SHP77 (cell line): ENCODE measurements at regions not wholly inside any gene's neighbourhood (a gene's known extent, or its start where the extent isn't known, plus 50 kb on each side); places are given as distances from the start of the nearest gene placed in this dataset.
"Not testable (repeated sequence)": the region's sequence is repeated elsewhere in the genome, so short reads cannot be mapped to it uniquely, and the experiment has no call there.

ENCODE experiments used
- DNase-seq, 2 experiments: peaks; one replicate each; lab custom pipeline; 2025; lab: John Stamatoyannopoulos, UW

DNA sequence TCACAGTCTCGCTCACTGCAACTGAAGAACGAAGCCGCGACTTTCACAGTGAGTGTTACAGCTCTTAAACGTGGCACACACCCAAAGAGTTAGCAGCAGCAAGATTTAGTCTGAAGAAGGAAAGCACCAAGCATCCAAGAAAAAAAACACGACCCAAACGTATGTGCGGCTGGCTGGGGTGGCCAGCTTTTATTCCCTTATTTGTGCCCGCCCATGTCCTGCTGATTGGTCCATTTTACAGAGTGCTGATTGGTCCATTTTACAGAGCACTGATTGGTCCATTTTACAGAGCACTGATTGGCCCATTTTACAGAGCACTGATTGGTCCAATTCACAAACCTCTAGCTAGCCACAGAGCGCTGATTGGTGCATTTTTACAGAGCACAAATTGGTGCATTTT, 323.0 kb upstream of the ATP10A start:
- not testable (repeated sequence) for DNase-seq

DNA sequence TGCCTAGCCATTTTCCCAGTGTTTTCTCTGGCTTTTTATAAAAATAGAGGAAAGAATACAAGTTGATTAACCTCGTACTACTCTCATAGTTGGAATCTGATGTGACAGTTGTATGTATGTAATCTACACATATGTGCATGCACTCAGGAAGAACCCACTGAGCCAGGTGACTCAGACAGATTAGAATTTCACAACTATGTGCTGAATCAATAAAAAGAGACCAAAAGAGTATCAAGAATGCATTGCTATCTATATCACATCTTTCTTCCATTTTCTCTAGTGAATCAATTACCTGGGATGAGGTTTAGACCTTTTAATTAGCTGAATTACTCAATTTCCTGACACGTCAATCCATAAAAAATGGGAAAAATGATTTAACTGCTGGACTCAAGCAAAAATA, 319.3 kb upstream of the ATP10A start:
- DNase-seq: no peak

DNA sequence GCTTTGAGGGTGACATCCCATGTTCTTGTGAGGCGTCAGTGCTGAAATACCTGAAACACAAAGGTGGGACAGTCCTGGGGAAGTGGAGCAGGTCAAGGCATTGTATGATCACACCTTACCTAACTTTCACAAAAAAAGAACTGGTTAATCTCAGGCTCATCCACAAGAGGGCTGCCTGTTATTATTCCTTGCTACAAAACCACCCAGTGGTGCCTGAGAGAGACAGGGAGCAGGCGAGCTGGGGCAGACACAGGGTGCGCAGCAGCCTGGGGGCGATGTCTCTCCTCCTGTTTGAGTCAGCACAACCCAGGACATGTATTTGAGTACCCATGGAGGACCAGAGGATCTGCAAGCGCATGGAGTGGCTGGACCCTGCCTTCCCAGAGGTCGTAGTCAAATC, 316.8 kb upstream of the ATP10A start:
- no peak for DNase-seq

DNA sequence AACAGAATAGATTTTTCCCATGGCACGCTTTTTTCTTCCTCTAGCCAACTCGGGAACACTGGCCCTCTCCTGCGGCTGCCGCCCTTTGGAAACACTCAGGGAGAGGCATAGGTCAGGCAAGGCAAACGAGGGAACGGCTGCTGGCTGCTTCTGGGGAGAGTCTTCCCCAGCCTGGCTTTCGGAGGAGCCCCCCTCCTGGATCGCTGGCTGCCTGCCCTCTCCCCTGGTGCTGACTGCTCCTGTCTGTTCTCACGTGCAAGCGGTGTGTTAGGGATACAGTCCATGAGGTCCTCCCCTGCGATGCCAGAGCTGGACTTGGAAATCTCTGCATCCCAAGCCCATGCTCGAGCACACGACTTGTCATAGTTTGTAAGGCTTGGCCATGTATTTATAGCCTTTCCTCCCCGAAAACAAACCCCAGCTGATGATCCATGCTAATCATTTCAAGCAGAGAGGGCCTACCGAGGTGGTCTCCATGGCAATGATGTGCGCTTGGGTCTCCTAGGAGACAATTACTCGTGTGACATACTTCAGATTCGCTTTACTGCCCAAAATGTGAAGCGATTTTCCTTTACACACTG, 315.6 kb upstream of the ATP10A start:
- DNase-seq: no peak

DNA sequence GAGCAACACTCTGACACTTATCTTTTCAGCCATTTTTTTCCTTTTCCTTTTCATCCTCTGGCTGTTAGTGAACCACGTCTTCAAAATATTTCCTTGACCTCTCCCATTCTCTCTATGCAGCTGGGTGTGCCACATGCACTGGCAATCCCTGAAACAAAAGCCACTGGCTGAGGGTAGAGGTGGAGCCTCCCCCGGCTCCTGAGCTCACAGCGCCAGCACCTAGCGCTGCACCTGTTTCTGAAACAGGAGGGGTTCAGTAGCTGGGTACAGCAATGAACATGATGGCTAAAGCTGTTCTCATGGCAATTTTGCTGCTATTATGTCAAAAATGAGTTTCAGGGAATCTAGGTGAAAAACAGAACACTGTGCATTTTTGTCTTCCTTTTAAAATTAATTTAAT, 314.7 kb upstream of the ATP10A start:
- DNase-seq: no peak

DNA sequence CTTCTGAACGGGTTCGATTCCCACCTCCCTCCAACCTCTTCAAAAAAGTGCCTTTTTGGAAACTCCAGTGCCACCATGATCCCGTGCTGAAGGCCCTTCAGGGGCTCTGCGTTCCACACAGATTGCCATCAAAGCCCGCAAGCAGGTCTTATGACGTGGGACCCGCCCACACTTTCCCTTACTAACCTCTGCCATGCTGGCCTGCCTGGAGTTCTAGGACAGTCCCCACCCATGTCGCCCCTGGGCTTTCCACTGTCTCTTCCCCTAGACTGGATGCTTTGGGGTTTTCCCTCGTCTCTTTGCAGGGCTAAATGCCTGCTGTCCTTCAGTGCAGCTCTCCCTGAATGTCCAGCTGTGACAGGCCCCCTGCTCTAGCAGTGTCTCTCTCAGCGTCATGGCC, 313.7 kb upstream of the ATP10A start:
- DNase-seq: no peak

DNA sequence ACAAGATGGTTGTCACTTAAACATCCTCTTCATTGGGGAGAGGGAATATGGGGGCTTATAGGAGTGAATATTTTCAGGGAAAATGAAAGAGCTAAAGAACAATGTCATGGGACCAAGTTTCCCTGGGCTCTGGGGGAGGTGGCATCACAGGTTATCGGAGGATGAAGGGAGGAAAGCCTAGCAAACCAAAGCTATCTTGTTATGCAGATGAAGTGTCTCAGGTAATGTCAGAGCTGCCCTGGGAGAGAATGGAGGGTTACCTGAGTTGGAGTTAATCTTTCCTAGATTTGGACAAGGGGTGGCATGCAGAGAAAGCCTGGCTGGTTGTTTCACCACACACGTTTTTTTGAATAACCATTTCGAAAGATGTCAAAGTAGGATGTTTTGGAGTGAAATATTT, 308.1 kb upstream of the ATP10A start:
- no peak for DNase-seq

DNA sequence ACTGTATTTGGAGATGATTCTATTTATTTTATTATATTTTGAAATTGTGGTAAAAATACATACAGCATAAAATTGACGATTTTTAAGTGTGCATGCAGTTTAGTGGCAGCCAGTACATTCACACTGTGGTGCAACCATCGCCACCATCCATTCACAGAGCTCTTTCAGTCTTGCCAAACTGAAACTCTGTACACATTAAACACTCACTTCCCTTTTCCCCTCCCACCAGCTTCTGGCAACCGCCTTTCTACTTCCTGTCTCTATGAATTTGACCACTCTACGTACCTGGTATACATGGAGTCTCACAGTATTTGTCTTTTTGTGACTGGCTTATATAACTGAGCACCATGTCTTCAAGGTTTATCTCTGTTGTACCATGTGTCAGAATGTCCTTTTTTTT, 303.3 kb upstream of the ATP10A start:
- DNase-seq: peak in 1 of 2 experiments; percentile 0

DNA sequence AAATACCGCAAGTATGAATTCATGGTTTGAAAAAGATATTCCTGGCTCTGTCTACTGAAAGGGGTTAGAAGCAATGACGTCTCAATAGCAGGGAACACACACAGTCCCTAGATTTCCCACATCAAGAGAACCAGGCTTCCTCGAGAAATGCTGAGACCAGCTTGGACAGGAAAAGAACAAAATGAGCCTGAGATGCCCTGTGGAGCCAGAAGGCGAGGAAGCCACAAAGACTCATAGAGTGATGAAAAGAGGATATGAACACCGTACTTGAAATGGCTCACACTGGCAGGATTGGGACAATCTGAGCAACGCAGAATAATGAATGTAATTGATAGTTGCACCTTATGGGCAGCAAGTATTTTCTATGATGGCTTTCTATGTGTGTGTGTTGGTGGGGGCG, 302.4 kb upstream of the ATP10A start:
- DNase-seq: no peak

DNA sequence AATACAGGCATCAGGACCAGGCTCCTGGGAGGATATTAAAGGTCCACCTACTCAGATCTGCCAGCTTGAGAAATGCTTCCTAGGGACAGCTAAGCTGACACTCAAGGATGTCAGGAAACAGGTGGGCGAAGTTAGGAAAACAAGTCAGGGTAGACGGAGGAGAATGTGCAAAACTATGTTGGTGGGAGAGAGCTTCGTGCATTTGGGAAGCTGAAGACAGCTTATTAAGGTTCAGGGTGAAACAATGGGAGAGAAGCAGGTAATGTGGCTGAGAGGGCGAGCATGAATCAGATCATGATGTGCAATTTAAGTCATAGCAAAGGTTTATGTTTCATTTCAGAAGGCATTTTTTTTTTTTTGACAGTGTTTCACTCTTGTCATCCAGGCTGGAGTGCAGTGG, 297.2 kb upstream of the ATP10A start:
- DNase-seq: no peak

DNA sequence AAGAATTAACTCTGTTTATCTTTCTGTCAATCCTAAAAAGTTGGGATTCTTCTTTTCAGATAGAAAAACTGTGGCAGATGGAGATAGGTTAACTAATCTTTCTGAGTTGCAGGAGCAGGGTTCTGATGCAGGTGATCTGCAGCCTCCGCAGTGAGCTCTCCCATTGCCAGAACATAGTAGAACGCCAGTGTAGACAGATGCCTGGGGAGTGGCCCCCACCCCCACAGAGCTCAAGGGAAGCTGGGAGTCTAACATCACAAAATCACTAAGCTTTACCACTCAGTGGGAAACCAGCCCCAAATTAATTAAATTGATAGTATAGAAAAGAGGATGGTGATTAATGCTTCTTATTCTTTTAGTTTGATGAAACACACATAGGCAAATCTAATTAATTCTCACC, 295.0 kb upstream of the ATP10A start:
- no peak for DNase-seq

DNA sequence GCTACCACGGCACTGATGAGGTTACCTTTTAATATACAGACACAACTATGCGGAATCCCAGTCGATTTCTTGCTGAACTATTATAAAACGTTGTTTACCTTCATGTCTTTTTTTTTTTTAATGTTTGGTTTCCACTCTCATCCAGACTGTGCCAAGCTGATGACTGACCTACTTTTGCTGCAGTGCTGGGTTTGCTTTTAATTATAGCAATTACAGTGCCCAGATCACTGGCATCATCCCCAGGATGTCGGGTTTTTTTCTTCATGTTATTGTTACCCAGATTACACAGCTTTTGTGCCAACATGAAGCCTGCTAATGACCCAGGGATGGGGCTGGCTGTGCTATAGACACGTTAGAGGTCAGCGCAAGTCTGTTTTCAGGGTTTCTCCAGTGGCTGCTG, 294.0 kb upstream of the ATP10A start:
- DNase-seq: no peak

DNA sequence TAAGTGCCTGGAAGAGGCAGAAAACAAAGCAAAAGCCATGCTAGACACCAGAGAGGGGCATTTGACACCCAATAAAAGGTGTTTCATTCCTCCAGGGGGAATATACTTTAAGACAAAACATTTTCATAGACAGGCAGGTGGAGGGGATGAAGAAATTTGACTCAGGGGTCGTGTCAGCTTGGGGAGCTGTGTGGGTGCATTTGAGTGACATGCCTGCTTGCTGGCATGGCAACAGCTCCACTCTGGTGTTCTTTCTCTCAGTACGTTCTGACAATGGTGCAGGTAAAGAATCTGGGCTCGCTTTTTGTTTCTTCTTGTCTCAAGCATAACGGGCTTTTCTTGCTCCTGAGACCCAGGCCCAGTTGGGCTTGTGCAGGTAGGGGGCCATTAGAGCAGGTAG, 292.9 kb upstream of the ATP10A start:
- DNase-seq: no peak

DNA sequence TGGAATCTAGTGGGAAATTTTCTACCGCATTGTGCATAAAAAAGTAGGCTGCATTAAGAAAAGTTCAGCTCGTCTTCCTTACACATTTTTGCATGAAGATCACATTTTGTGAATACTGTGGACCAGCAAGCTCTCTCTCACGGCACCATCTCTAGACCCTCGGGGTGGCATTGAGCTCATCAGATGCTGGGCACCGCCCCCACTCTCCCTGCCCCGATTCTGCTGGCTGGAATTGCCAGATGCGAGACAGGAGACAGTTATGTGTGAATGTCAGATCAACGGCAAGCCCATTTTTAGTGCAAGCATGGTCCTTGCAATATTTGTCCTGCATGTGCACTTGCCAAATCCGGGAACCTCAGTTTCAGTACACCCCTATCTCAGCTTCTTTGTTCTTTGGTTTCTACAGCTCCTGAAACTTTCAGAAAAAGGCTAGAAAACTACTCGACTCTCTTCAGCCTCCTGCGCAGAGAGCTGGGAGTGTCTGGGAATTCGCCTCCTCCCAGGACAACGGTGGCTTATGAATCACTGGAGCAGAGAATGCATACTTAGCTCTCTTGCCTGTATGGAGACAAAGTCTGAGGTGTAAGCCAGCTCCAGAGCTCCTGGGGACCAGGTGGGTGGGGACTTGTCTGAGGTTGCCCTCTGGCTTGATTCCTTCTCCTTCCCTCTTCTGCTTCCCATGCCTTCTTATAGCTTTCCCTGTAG, 285.2 kb upstream of the ATP10A start:
- DNase-seq: no peak

DNA sequence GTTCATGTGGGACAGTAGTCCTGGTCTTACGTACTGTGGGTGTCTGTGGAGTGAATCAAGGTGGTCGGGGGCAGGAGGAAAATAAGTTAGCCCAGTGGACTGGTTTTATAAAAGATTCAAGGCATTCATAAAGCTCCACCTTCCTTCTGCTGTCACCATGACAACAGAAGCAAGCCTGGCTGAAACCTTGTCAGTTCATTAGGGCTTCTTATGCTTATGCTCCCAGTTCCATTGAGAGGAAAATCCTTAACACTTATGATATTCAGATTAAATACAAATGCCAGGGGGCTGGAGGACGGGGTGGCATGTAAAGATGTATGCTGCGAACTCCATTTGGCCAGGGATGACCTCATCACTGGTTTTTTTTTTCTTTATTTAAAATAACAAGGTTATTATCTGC, 283.1 kb upstream of the ATP10A start:
- no peak for DNase-seq

DNA sequence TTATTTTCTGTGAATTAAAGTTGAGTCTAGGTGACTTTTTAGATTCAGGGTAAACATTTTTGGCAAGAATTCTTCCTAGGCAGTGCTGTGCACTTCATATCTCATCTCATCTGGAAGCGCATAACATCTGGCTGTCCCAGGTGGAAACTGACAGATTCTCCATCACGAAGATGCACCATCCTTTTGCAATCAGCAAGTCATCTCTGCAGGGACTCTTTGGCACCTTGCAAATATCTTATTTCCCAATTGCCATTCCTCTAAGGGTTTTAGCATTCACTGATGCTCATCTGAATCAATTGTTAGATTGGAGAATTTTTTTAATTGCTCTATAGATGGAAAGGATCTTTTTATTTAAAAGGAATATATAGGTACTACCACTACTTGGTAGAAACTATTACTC, 282.7 kb upstream of the ATP10A start:
- DNase-seq: no peak

DNA sequence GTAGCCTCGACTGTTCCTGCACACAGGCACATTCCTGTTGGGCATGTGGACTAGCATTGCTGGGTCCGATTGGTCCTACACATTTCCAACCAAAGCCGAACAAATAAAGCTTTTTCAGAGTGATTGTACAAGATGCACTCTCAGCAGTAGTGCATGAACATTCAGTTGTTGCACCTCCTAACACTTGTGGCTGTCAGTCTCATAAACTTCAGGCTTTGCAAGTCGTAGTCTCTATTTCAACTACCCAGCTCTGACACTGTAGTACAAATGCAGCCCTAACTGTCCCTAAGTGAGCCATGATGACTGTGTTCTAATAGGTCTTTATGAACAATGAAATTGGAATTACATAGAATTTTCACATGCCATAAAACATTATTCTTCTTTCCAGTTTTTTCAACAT, 281.7 kb upstream of the ATP10A start:
- DNase-seq: no peak

DNA sequence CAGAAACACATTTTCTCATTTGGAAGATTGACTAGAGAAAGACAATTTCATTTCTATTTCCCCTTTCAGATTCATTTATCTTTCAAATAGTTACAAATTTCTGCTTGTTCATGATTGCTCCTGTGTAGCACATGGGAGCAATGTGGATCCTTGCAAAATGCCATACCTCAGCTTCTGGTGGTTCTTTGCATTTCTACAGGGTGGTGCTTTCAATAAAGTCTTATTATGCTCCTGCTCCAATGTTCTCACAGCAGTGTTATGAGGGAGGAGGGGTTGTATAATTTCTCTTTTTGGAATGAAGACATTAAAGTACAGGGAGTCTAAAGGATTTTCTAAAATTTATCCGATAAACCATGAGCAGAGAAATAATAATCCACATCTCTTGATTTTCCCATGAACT, 280.1 kb upstream of the ATP10A start:
- DNase-seq: no peak

DNA sequence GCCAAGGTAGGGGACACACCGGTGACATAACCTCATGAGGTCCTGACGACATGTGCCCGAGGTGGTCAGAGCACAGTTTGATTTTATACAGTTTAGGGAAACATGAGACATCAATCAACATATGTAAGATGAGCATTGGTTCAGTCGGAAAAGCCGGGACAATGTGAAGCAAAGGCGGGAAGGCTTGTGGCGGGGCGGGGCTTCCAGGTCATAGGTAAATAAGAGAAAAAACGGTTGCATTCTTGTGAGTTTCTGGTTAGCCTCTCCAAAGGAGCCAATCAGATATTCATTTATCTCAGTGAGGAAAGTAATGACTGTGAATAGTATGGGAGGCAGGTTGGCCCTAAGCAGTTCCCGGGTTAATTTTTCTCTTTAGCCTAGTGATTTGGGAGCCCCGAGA, 271.7 kb upstream of the ATP10A start:
- DNase-seq: no peak

DNA sequence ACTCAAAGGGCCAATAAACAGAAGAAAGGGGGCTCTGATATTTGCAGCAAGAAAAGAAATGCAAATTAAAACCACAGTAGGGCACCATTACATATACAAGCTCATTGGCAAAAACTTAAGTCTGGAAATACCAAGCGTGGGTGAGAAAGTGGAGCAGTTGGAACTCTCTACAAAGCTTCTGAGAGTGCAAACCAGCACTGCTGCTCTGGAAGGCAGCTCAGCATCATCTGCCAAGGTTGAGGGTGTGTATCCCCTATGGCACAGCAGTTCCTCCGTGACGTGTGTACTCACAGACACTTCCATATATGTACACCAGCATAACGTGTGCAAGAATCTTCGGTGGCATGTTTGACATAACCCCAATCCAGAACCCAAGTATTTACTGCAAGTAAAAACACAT, 271.0 kb upstream of the ATP10A start:
- no peak for DNase-seq

DNA sequence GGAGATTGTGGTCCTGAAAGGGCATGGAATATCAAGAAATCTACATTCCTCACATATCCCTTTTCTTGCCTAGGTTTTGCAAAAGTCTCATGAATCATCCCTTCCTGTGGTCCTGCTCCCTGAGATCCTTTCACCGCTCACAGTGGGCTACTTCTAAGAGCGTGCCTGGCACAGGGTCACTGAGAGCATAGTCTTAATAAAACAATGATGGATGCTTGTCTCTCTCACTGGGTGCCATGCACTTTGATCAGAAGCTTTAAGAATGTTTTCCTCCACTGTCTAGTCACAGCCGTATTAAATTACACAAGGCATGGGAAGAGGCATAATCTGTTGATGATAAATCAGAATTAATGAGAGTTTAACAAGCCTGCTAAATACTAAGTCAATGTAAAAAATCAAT, 269.7 kb upstream of the ATP10A start:
- no peak for DNase-seq

DNA sequence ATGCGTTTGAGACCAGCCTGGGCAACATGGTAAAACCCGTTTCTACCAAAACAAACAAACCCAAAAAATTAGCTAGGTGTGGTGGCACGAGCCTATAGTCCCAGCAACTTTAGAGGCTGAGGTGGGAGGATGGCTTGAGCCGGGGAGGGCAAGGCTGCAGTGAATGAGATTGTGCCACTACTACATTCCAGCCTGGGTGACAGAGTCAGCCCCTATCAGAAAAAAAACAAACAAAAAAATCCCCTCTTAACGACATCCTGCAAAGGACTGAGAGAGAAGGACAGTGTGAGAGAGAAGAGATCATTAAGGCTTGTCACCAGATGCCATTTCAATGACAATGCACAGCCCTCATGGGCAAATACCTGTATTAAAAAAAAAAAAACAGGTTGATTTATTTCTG, 266.7 kb upstream of the ATP10A start:
- DNase-seq: no peak

DNA sequence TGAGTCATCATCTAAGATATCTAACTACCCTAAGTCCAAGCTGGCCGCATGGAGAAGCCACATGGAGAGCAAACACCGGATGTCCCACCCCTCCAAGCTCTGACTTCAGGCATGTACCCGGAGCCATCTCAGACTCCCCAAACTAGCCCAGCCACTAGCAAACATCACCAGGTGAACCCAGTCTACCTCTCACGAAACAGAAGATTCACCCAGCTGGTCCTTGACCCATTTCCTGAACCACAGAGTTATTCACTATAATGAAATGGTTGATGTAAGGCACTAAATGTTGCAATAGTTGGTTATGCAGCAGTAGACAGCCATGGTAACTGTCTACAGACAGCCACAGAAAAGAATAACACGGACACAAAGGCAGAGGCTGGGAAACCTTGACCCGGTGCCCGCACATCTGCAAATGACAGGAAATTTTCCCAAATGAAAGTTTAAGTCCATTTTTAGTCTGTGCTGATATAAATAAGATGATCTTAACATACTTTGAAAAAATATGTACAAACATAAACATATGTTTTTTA, 265.5 kb upstream of the ATP10A start:
- DNase-seq: no peak

DNA sequence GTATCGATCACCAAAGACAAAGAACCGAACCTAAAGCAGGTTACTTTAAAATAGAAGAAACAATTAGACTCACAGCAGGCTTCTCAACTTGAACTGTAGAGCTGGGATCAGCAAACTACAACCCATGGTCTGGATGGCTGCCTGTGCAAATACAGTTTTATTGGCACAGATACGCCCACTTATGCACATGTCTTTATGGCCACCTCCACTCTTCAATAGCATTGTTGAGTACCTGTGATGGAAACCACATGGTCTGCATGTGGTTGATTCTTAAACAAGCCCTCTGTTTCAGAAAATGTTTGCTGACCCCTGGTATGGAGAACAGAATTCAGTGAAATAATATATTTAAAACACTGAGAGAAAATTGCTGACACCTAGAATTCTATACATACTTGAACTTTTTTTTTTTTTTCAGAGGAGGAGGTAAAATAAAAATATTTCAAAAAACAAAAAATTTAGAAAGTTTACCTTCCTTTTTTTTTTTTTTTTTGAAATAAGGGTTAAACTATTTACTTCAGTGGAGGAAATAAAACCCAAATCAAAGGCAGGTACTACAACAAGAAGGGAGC, 263.8 kb upstream of the ATP10A start:
- peak; percentile 4 for DNase-seq
